Large intestine (tissue), 3 donors: ENCODE measurements at regions not wholly inside any gene's neighbourhood (a gene's known extent, or its start where the extent isn't known, plus 50 kb on each side); places are given as distances from the start of the nearest gene placed in this dataset.
"Not testable (repeated sequence)": the region's sequence is repeated elsewhere in the genome, so short reads cannot be mapped to it uniquely, and the experiment has no call there.

Experiments used
- DNase-seq, 2 donors: peaks; one replicate each; pipeline versions ENCODE4 v3.0.0 to v3.0.0-alpha.2; 2013
- H3K27ac ChIP-seq: one replicate; pipeline ENCODE4 v1.5.1; 2013; ENCODE audit warnings: low read length
- H3K27me3 ChIP-seq: 2 replicates; pipeline ENCODE4 v1.6.1; 2013; ENCODE audit warnings: low read length; ENCODE audit not compliant: control insufficient read depth, insufficient read depth
- H3K36me3 ChIP-seq: 2 replicates; pipeline ENCODE4 v1.6.1; 2013; ENCODE audit warnings: low read length; ENCODE audit not compliant: control insufficient read depth, insufficient read depth
- H3K4me1 ChIP-seq: one replicate; pipeline ENCODE4 v1.6.1; 2013; ENCODE audit warnings: low read length; ENCODE audit not compliant: control insufficient read depth, insufficient read depth
- H3K4me3 ChIP-seq: one replicate; pipeline ENCODE4 v1.5.1; 2013; ENCODE audit warnings: low read length
- H3K9me3 ChIP-seq: one replicate; pipeline ENCODE4 v1.6.1; 2013; ENCODE audit warnings: mild to moderate bottlenecking, low read depth, low read length, moderate library complexity; ENCODE audit not compliant: control insufficient read depth
- WGBS: methylation state at CpG from one replicate; pipeline ENCODE4 v1.1.5; 2013; ENCODE audit warnings: low lambda C conversion rate; ENCODE audit not compliant: insufficient coverage; 5-methylcytosine and 5-hydroxymethylcytosine counted together

DNA sequence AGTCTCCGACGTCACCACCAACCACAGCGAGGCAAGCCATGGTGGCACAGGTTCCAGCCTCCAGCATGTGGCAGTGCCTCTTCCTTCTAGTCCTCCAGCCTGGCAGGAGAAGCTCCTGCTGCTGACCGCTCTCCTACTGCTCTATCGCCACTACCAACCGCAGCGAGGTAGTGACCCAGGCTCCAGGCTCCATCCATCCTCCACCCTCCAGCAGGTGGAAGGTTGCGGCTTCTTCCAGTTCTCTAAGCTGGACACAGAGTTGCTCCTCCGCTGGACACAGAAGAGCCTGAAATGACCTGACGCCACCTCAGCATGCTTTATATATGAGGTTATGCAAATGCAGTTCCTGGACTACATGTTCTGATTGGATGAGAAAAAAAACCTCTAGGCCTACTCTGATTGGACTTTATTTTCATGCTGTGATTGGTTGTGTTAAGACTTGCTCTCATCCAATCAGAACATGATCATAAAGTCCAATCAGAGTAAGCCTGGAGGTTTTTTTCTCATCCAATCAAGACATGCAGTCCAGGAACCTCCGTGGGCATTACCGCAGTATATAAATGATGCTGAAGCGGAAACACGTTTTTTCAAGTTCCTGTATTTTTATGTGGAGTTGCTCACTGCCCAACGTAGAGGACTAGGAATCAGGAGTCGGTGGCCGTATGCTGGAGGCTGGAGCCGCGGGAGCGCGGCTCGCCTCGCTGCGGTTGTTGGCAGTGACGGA, 174.7 kb downstream of the USP22 start:
- H3K4me1 ChIP-seq, H3K4me3 ChIP-seq, DNase-seq, H3K27ac ChIP-seq, H3K36me3 ChIP-seq, H3K9me3 ChIP-seq, H3K27me3 ChIP-seq: not testable (repeated sequence)
- WGBS = 93% methylated on average over 10 of the region's 25 CpGs

DNA sequence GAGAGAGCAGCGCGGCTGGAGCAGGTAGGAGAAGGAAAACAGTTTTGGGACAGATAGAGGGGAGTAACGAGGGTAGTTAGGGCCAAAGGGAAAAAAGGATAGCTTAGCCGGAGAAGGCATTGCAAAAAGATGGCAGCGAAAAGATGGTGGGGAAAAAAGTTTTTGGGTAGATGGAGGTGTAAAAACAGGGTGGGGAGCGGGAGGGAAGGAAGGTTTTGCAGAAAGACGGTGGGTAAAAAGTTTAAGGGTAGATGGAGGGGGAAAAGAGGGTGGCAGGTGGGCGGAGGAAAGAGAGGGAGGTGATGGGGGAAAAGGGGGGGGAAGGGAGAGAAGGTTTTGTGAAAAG, 174.2 kb downstream of the USP22 start:
- not testable (repeated sequence) for H3K27ac ChIP-seq, H3K36me3 ChIP-seq, H3K9me3 ChIP-seq, DNase-seq, H3K4me1 ChIP-seq, H3K27me3 ChIP-seq, H3K4me3 ChIP-seq
- WGBS = 90% methylated on average over 6 of the region's 8 CpGs

DNA sequence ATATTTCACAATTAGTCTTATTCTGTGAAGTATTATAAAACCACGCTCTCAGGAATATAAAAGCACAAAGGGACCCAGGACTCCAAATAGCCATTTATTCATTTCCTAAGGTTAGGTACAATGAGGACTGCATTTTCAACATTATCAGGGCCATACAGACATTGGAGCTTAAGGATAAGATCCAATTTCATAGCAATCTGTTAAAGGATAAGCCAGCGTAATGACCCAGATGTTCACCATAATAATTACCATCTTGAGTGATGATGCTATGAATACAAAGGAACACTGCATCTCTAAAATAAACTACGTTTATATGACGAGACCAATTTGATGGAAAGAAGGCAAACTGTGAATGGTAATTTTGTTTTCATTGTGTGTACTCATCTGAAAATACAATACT, 169.6 kb downstream of the USP22 start:
- not testable (repeated sequence) for H3K4me1 ChIP-seq, H3K4me3 ChIP-seq, DNase-seq, H3K9me3 ChIP-seq, H3K27me3 ChIP-seq, H3K36me3 ChIP-seq, H3K27ac ChIP-seq
- 80% methylated on average over 1 of the region's 4 CpGs for WGBS

DNA sequence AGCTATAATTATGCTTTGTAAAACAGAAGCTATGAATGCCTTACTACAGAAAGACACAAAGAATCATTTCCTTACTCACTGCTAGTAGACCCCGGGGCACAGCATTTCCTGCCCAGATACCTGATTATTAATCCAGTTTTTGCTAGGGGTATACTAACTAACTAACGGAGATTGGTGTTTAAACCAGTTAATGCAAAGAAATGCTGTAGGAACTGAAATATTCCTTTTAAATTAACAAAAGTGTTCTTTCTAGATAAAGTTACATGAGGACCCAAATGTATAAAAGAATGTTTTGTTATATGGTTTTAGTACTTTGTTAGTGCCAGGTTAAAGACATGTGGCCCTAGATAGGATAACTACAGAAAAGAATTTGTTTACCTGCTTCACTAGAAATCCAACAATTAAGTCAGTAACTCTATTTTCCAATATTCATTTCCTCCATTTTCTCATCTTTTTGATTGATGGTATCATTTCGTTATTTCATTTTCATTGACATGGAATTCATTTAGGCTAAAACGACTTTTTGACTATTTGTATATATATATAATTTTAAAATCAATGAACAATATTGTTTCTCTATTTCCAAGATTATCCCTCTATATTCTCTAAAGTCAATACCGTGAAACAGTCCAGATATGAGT, 169.0 kb downstream of the USP22 start:
- no CpG with 5 or more reads among the region's 5 CpGs for WGBS
- not testable (repeated sequence) for DNase-seq, H3K4me3 ChIP-seq, H3K27me3 ChIP-seq, H3K9me3 ChIP-seq, H3K27ac ChIP-seq, H3K36me3 ChIP-seq, H3K4me1 ChIP-seq

DNA sequence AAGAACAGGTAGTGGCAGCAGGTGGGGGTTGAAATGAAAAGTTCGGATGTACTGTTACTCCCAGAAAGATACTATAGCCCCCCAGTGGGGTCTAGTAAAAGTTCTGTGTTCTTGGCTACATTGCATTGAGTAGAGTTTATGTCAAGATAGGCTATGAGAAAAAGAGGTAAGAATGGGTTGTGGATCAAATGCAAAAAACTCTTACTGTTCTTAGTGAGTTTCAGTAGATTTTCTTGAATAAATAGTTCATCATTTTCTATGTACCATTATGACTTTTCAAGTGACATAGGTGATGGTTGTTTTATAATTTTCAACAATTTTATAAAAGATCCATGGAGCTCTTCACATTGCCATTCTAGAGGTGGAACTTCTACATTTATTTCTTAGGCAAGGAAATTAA, 165.4 kb downstream of the USP22 start:
- H3K27me3 ChIP-seq, H3K4me1 ChIP-seq, DNase-seq, H3K4me3 ChIP-seq, H3K36me3 ChIP-seq, H3K27ac ChIP-seq, H3K9me3 ChIP-seq: not testable (repeated sequence)
- WGBS = no CpG with 5 or more reads among the region's 1 CpG

DNA sequence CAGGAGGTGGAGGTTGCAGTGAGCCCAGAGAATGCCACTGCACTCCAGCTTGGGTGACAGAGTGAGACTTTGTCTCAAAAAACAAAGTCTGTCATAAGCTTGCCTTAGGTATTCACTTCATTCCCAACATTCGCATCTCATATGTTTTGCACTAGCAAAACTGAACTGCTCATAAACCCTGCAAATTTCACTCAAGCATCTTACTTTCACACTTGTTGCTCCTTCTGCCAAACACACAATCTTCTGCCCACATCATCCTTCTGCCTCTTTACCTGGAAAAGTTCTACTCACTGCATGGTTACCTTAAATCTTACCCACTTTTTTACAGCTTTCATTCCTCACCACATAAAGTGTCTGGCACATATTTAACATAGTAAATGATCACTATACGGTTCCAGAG, 152.5 kb downstream of the USP22 start:
- no peaks in the 10 kb centered on the region for H3K27me3 ChIP-seq
- no peak for DNase-seq
- WGBS = no CpG with 5 or more reads among the region's 2 CpGs
- H3K4me1 ChIP-seq = no peaks in the 10 kb centered on the region
- H3K4me3 ChIP-seq = no peak overlapping the region
- H3K9me3 ChIP-seq = no peaks in the 10 kb centered on the region
- no peak overlapping the region for H3K27ac ChIP-seq
- no peaks in the 10 kb centered on the region for H3K36me3 ChIP-seq

DNA sequence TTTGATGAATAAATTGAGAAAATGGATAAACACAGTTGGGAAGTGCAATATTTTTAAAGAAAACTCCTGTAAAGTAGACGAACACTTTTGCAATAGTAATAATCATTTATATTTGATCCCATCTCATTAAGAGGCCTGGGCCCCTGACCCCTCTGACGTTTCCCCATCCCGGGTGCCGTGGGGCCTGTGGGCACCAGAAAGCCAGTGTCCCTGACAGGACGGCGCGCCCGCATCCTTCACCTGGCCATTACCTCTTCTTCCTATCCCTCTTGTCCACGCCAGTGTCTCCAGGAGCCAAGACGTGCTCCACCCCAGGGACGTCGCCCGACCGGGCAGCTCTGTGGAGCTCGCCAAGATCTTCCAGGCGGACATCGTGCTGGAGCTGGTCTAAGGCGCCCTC, 147.4 kb downstream of the USP22 start:
- H3K9me3 ChIP-seq, H3K4me1 ChIP-seq, H3K27ac ChIP-seq, H3K27me3 ChIP-seq, DNase-seq, H3K4me3 ChIP-seq, H3K36me3 ChIP-seq: not testable (repeated sequence)
- WGBS = 100% methylated on average over 1 of the region's 18 CpGs

DNA sequence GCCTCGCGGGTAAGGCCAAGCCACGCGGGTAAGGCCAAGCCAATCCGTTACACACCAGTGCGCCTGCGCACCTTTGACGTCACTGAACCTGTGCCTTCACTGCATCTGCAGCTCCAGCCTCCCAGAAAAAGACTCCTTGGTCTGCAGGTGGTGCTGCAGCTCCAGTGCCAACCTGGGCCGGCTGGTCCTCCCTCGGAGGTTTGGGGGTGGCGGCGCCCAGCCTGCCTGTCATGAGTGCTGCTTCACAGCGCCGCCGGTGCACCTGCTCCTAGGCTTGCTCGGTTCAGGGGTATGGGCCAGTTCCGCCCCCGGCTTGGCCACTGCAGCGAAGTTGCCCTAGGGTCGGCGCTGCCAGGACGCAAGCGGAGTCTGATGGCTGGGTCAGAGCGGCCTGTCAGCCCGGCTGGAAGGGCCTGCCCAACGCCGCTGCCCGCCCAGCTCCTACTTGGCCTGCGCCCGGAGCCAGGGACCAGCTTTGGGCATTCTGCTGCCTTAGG, 146.6 kb downstream of the USP22 start:
- Histone ChIP-seq H3K4me1 (no peaks in the 10 kb centered on the region), H3K27me3 (no peaks in the 10 kb centered on the region), H3K4me3 (no peak overlapping the region), H3K9me3 (no peaks in the 10 kb centered on the region), H3K27ac (no peak overlapping the region), H3K36me3 (no peaks in the 10 kb centered on the region)
- DNase-seq = no peak
- no CpG with 5 or more reads among the region's 30 CpGs for WGBS

DNA sequence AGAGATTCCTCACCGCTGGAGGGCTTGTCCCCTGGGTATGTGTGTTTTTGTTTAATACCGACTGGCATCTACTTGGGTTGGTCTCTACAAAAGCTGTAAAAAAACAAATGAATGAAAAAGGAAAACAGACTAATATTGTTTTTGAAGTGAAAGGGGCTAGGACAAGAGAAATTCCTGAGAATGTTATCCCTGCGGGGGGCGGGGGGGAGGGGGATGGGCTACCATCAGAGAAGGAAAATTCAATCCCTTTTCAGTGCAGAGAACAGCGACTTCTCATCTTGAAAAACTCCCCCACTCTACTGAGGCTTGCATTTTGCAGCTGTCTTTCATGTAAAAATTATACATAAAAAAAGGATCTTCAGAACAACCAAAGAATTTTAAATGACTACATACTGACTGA, 144.1 kb downstream of the USP22 start:
- WGBS = 60% methylated on average over 1 of the region's 5 CpGs
- not testable (repeated sequence) for DNase-seq
- H3K27me3 ChIP-seq = peaks cover 13% of the 10 kb centered on the region

DNA sequence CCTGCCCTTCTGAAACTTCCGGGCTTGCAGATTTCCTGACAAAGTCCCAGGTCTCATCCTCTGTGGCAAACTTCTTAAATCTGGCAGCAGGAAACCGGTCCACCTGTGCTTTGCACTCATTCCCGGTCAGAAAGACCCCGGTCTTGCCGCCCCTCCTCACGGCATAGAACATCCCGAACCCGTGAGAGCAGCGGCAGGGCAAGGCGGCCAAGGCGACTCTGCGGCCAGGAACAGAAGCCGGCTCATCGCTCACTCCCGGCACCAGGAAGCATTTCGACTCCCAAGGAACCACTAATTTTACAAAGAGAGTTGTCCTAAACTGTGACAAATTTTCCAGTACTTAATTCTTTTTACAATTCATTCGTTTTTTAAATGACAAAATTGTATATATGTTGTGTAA, 140.3 kb downstream of the USP22 start:
- not testable (repeated sequence) for H3K27ac ChIP-seq, H3K36me3 ChIP-seq, H3K4me3 ChIP-seq, H3K9me3 ChIP-seq, DNase-seq, H3K4me1 ChIP-seq
- 20% methylated on average over 3 of the region's 17 CpGs for WGBS
- H3K27me3 ChIP-seq = peaks cover 13% of the 10 kb centered on the region

More for the DNA sequence above, 144.1 kb downstream of the USP22 start:
- not testable (repeated sequence) for H3K4me1 ChIP-seq, H3K4me3 ChIP-seq, H3K36me3 ChIP-seq, H3K9me3 ChIP-seq, H3K27ac ChIP-seq

DNA sequence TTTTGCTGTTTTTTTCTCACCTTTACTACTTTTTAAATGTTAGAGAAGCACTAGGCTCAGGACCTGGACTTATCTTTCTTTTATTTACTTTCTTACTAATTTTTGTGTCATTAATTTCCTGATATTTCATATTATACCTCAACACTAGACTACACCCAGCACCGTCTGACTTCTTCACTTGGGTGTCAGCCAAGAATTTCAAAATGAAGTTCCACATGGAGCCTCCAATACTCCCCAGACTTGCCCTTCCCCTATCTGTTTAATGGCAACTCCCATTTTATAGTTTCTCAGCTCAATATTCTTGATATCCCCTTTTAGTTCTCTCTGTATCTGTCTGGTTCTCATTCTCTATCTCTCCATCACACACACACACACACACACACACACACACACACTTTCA, 139.3 kb downstream of the USP22 start:
- WGBS = no CpG with 5 or more reads among the region's 1 CpG

More for the DNA sequence above, 139.3 kb downstream of the USP22 start:
- H3K9me3 ChIP-seq, H3K36me3 ChIP-seq, H3K4me1 ChIP-seq, H3K27ac ChIP-seq, H3K4me3 ChIP-seq, DNase-seq: not testable (repeated sequence)
- H3K27me3 ChIP-seq = peaks cover 13% of the 10 kb centered on the region
